Testis (tissue), 2 donors: ENCODE measurements at regions not wholly inside any gene's neighbourhood (a gene's known extent, or its start where the extent isn't known, plus 50 kb on each side); places are given as distances from the start of the nearest gene placed in this dataset.

Experiments used
- DNase-seq: peaks from one replicate; pipeline ENCODE4 v3.0.0-alpha.2; 2019
- H3K27ac ChIP-seq, 2 donors: fragments of 200-600 bp; sonication (generic); one replicate each; pipeline ENCODE4 v1.5.1; 2019
- H3K27me3 ChIP-seq: fragments of 200-600 bp; sonication (generic); one replicate; pipeline ENCODE4 v1.5.1; 2019
- H3K36me3 ChIP-seq: fragments of 200-600 bp; sonication (generic); one replicate; pipeline ENCODE4 v1.5.1; 2017; ENCODE audit warnings: low read depth; ENCODE audit errors: missing control alignments
- H3K4me1 ChIP-seq: fragments of 200-600 bp; sonication (generic); one replicate; pipeline ENCODE4 v1.5.1; 2019
- H3K4me3 ChIP-seq, 2 donors: fragments of 200-600 bp; sonication (generic); one replicate each; pipeline ENCODE4 v1.5.1; 2017 to 2019
- H3K9me3 ChIP-seq: fragments of 200-600 bp; sonication (generic); one replicate; pipeline ENCODE4 v1.5.1; 2017
- POLR2A ChIP-seq: fragments of 450-650 bp; IDR thresholded peaks from one replicate; pipeline ENCODE4 v1.6.1; 2017; ENCODE audit warnings: antibody characterized with exemption, mild to moderate bottlenecking, moderate library complexity
- WGBS, 2 donors: methylation state at CpG; one replicate each; pipeline ENCODE4 v1.1.5; 2018; 5-methylcytosine and 5-hydroxymethylcytosine counted together
- intact Hi-C: fragments of 100-400 bp; cut with DNase I; formaldehyde crosslinking; loops from one replicate; pipeline ENCODE4 v1.15.1; 2023; ENCODE audit warnings: low total_unique reads
- TF ChIP-seq, protein P1 (sequence below), 3 experiments: fragments of 450-650 bp in 2 of 3; fragments of 200-600 bp in 1 of 3; sonication (generic) in 1 of 3; IDR thresholded peaks; one replicate each; pipeline ENCODE4 v1.5.1; 2016 to 2019; ENCODE audit warnings: antibody characterized with exemption in 3 of 3, mild to moderate bottlenecking in 2 of 3, moderate library complexity in 1 of 3

DNA sequence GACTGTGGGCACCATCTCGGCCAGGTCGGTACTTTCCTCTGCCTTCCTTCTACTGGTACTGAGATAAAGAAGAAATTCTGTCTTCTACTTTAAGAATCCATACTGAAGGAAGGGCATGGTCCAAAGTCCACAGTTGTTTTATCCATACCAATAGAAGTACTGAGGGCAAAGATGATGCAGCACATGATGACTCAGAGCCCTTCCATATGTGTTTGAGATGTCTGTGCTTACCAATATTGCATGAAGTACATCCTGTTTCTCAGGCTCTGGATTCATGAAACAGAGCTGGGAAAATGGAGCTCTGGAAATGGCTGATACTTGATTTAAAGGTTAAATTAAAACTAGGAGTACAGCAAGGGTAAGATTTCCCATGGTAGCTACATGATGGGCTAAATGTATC, 799.9 kb downstream of the NLGN4Y start:
- H3K4me3 ChIP-seq = no peak overlapping the region
- 83% methylated on average over 2 of the region's 2 CpGs for WGBS, 2 donors
- no peaks in the 10 kb centered on the region for H3K36me3 ChIP-seq
- no peaks in the 10 kb centered on the region for H3K9me3 ChIP-seq
- DNase-seq = no peak
- H3K4me1 ChIP-seq = no peaks in the 10 kb centered on the region
- no peaks in the 10 kb centered on the region for H3K27me3 ChIP-seq
- TF ChIP-seq POLR2A = no peak
- TF ChIP-seq, protein P1, sequence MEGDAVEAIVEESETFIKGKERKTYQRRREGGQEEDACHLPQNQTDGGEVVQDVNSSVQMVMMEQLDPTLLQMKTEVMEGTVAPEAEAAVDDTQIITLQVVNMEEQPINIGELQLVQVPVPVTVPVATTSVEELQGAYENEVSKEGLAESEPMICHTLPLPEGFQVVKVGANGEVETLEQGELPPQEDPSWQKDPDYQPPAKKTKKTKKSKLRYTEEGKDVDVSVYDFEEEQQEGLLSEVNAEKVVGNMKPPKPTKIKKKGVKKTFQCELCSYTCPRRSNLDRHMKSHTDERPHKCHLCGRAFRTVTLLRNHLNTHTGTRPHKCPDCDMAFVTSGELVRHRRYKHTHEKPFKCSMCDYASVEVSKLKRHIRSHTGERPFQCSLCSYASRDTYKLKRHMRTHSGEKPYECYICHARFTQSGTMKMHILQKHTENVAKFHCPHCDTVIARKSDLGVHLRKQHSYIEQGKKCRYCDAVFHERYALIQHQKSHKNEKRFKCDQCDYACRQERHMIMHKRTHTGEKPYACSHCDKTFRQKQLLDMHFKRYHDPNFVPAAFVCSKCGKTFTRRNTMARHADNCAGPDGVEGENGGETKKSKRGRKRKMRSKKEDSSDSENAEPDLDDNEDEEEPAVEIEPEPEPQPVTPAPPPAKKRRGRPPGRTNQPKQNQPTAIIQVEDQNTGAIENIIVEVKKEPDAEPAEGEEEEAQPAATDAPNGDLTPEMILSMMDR (IDR thresholded peaks at IDR 0.05) = no peak
- intact Hi-C loops = no loop called here
- H3K27ac ChIP-seq = no peak overlapping the region

DNA sequence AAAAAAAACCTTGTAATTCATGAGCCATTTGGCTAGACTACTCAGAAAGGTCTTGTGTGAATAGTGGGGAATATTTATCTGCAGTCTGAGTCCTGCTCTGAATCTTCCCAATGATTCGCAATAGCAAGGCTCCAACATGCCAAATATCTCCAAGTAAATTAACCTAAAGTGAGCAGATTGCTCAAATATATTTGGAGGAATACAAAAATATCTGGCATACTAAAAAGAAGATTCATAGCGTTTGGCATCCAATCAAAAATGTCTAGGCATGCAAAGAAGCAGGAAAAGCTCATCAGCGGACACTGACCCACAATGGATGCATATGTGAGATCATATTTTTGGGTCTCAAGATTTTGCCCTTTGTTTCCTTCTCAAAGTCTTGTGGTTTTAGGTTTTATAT, 800.9 kb downstream of the NLGN4Y start:
- no peak for DNase-seq
- Histone ChIP-seq H3K4me3 (no peak overlapping the region), H3K4me1 (no peaks in the 10 kb centered on the region), H3K27ac (no peak overlapping the region), H3K36me3 (no peaks in the 10 kb centered on the region), H3K9me3 (no peaks in the 10 kb centered on the region), H3K27me3 (no peaks in the 10 kb centered on the region)
- TF ChIP-seq, protein P1 (IDR thresholded peaks at IDR 0.05) = no peak
- no peak for TF ChIP-seq POLR2A
- intact Hi-C loops = no loop called here
- WGBS, 2 donors = 67 to 68% methylated on average over 3 of the region's 3 CpGs

DNA sequence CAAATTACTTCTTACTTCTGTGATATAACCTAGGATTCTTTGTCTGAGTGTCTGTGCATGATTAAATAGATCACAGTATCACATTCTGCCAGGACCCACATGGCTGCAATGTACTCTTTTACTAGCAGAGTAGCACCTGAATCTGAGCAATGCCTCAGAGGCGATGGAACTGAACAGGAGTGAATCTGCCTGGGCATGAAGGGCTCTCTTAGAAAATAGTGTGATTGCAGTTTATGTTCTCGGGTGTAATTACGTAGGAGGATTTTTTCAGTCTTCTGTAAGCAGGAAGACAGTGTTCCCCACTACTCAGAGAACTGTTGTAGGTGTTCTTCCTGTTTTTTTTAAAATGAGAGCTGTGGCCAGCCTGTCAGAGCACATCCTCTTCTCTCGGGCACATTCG, 802.3 kb downstream of the NLGN4Y start:
- Histone ChIP-seq H3K27ac (no peak overlapping the region), H3K4me1 (no peaks in the 10 kb centered on the region), H3K9me3 (no peaks in the 10 kb centered on the region), H3K36me3 (no peaks in the 10 kb centered on the region), H3K4me3 (no peak overlapping the region), H3K27me3 (no peaks in the 10 kb centered on the region)
- 52 to 56% methylated on average over 5 of the region's 5 CpGs for WGBS, 2 donors
- TF ChIP-seq, protein P1 (IDR thresholded peaks at IDR 0.05) = no peak
- no peak for TF ChIP-seq POLR2A
- DNase-seq = no peak
- intact Hi-C loops = no loop called here

DNA sequence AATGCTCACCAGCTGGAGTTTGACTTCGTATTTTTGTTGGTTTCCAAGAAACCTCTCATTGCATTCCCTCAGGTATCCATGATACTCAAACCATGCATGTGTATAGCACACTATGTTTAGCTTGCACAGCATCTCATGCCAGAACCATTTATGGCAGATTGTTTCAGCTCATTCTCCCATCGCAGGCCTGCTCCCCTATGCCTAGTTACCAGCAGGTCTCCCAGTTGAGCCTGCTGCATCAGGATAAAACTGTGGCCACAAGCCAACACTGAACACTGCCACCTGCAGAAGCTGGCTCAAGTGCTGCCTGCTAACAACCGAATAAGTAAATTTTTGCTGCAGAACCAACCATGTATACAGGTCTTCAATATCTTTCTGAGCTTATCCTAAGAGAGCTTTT, 804.5 kb downstream of the NLGN4Y start:
- no peaks in the 10 kb centered on the region for H3K4me1 ChIP-seq
- no peaks in the 10 kb centered on the region for H3K36me3 ChIP-seq
- DNase-seq = no peak
- H3K27ac ChIP-seq = no peak overlapping the region
- H3K4me3 ChIP-seq = no peak overlapping the region
- 76 to 90% methylated on average over 3 of the region's 3 CpGs for WGBS, 2 donors
- H3K9me3 ChIP-seq = no peaks in the 10 kb centered on the region
- intact Hi-C loops = no loop called here
- TF ChIP-seq, protein P1 (IDR thresholded peaks at IDR 0.05) = no peak
- no peak for TF ChIP-seq POLR2A
- no peaks in the 10 kb centered on the region for H3K27me3 ChIP-seq

DNA sequence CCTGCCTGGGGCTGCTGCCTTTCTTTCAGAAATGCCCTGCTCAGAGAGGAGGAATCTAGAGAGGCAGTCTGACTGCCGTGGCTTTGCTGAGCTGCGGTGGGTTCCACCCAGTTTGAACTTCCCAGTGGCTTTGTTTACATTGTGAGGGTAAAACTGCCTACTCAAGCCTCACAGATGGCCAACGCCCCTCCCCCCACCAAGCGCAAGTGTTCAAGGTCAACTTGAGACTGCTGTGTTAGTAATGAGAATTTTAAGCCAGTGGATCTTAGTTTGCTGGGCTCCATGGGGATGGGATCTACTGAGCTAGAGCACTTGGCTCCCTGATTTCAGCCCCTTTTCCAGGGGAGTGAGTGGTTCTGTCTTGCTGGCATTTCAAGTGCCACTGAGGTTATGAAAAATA, 819.2 kb downstream of the NLGN4Y start:
- H3K36me3 ChIP-seq = no peaks in the 10 kb centered on the region
- H3K4me1 ChIP-seq = no peaks in the 10 kb centered on the region
- no peak overlapping the region for H3K27ac ChIP-seq
- no peak overlapping the region for H3K4me3 ChIP-seq
- DNase-seq = no peak
- TF ChIP-seq POLR2A = no peak
- TF ChIP-seq, protein P1 (IDR thresholded peaks at IDR 0.05) = no peak
- 31% methylated on average over 3 of the region's 4 CpGs; no CpG with 5 or more reads in 1 of the 2 donors for WGBS, 2 donors
- H3K9me3 ChIP-seq = no peaks in the 10 kb centered on the region
- intact Hi-C loops = no loop called here
- H3K27me3 ChIP-seq = no peaks in the 10 kb centered on the region
